ENCODE measurements at regions not wholly inside any gene's neighbourhood (a gene's known extent, or its start where the extent isn't known, plus 50 kb on each side); places are given as distances from the start of the nearest gene placed in this dataset.

DNA sequence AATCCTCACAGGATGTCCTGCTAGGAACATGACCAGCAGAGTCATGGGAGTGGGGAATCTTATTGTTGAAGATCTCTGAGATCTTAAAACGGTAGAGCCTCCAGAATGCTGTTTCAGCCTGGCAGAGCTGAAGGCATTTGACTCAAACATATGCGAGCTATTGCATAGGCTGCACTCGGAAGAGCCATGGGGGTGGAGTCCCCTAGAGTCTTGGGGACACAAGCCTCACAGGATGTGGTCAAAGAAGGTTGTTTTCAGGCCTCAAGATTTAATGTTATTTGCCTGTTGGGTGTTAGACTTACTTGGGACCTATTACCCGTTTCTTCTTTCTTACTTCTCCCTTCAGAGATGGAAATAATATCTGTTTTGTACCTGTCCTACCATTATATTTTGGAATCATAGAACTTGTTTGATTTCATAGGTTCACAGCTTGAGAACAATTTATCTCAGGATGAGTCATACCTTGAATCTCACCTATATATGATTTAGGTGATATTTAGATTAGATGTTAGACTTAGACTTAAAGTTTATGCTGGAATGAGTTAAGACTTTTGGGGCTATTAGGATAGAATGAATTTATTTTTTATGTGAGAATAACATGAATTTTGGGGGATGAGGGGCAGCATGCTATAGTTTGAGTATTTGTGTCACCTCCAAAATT is 172.2 kb upstream of the ATP2B1 start:
- Histone ChIP-seq H3F3A (ENCODE audit: insufficient read depth, low read length) (no peaks in the 10 kb centered on the region), H3K4me3 (ENCODE audit: low read length) (no peak overlapping the region), H3K79me2 (ENCODE audit: low read length) (no peaks in the 10 kb centered on the region), H3K9me3 (replicated peaks; ENCODE audit: insufficient read depth, low read length) (no peaks in the 10 kb centered on the region), H2AFZ (ENCODE audit: low read length) (peak overlapping the region; percentile 3; the same call in 1 of the 2 replicates), H3K27me3 (replicated peaks; ENCODE audit: insufficient read depth, low read length) (no peaks in the 10 kb centered on the region), H3K4me2 (ENCODE audit: low read depth, low read length) (peak overlapping the region; percentile 21; the same call in 1 of the 2 replicates), H3K4me1 (ENCODE audit: low read length) (peaks cover 15% of the 10 kb centered on the region; the same call in 1 of the 2 replicates), H3K9ac (ENCODE audit: low read length) (no peak overlapping the region), H3K27ac (ENCODE audit: low read length) (peak overlapping the region; percentile 18; the same call in 1 of the 2 replicates), H3K36me3 (replicated peaks; ENCODE audit: insufficient read depth, low read length) (no peaks in the 10 kb centered on the region), H3K9me2 (replicated peaks; ENCODE audit: insufficient read depth, low read length) (no peaks in the 10 kb centered on the region), H4K20me1 (ENCODE audit: insufficient read depth, low read length) (no peaks in the 10 kb centered on the region)
- peak; percentile 83 for DNase-seq
- TF ChIP-seq EZH2 (optimal IDR thresholded peaks at IDR 0.05; ENCODE audit: low read depth, low read length) = no peak
- TF ChIP-seq, protein P1, sequence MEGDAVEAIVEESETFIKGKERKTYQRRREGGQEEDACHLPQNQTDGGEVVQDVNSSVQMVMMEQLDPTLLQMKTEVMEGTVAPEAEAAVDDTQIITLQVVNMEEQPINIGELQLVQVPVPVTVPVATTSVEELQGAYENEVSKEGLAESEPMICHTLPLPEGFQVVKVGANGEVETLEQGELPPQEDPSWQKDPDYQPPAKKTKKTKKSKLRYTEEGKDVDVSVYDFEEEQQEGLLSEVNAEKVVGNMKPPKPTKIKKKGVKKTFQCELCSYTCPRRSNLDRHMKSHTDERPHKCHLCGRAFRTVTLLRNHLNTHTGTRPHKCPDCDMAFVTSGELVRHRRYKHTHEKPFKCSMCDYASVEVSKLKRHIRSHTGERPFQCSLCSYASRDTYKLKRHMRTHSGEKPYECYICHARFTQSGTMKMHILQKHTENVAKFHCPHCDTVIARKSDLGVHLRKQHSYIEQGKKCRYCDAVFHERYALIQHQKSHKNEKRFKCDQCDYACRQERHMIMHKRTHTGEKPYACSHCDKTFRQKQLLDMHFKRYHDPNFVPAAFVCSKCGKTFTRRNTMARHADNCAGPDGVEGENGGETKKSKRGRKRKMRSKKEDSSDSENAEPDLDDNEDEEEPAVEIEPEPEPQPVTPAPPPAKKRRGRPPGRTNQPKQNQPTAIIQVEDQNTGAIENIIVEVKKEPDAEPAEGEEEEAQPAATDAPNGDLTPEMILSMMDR (IDR thresholded peaks at IDR 0.05; ENCODE audit: low read length) = no peak
- no peak for TF ChIP-seq EZH2phosphoT487 (IDR thresholded peaks at IDR 0.05; ENCODE audit: low read length)

DNA sequence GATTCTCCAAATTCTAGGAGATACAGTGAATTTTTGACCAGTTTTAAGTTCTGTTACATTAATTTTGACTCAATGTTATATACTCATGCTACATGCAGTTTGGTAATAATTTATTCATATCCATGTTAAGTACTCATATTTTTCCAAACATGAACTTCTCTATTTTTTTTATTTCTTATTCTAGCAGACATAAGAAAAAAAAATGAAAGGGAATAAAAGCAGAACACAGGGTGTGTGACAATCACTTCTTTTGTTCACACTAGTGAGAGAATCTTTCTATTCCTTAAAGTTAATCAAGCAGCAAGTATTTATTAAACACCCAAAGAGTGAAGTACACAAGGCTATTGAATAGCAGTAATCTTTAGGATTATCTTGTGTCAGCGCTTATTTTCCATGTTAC is 171.1 kb upstream of the ATP2B1 start:
- Histone ChIP-seq H2AFZ (ENCODE audit: low read length) (no peak overlapping the region), H3K9ac (ENCODE audit: low read length) (no peak overlapping the region), H3K36me3 (replicated peaks; ENCODE audit: insufficient read depth, low read length) (no peaks in the 10 kb centered on the region), H3K4me1 (ENCODE audit: low read length) (peaks cover 15% of the 10 kb centered on the region; the same call in 1 of the 2 replicates), H4K20me1 (ENCODE audit: insufficient read depth, low read length) (no peaks in the 10 kb centered on the region), H3K79me2 (ENCODE audit: low read length) (no peaks in the 10 kb centered on the region), H3K27ac (ENCODE audit: low read length) (no peak overlapping the region), H3K9me2 (replicated peaks; ENCODE audit: insufficient read depth, low read length) (no peaks in the 10 kb centered on the region), H3K27me3 (replicated peaks; ENCODE audit: insufficient read depth, low read length) (no peaks in the 10 kb centered on the region), H3K4me2 (ENCODE audit: low read depth, low read length) (no peak overlapping the region), H3K4me3 (ENCODE audit: low read length) (no peak overlapping the region), H3K9me3 (replicated peaks; ENCODE audit: insufficient read depth, low read length) (no peaks in the 10 kb centered on the region), H3F3A (ENCODE audit: insufficient read depth, low read length) (no peaks in the 10 kb centered on the region)
- TF ChIP-seq EZH2phosphoT487 (IDR thresholded peaks at IDR 0.05; ENCODE audit: low read length) (no peak), EZH2 (optimal IDR thresholded peaks at IDR 0.05; ENCODE audit: low read depth, low read length) (no peak)
- TF ChIP-seq, protein P1 (IDR thresholded peaks at IDR 0.05; ENCODE audit: low read length) = no peak
- no peak for DNase-seq

DNA sequence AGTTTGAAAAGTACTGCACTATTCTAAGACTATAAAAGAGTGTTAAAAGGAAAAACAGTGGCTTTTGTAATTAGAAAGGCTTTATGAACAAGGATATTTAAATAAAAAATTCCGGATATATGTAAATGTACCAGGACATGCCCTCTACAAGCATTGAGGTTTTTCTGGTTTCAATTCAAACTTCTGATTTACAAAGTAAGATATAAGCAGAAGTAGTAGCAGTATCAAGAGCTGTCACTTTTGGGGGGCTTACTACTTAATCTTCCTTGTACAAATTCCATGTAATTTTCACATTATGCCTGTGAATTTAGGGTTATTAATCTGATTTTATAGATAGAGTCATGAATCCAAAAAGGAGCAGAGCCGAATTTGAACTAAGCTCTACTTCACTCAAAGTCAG is 170.3 kb upstream of the ATP2B1 start:
- DNase-seq = peak; percentile 21
- no peaks in the 10 kb centered on the region for H3K79me2 ChIP-seq (ENCODE audit: low read length)
- no peaks in the 10 kb centered on the region for H3K36me3 ChIP-seq (replicated peaks; ENCODE audit: insufficient read depth, low read length)
- H3K9me3 ChIP-seq (replicated peaks; ENCODE audit: insufficient read depth, low read length) = no peaks in the 10 kb centered on the region
- no peaks in the 10 kb centered on the region for H3K9me2 ChIP-seq (replicated peaks; ENCODE audit: insufficient read depth, low read length)
- H3F3A ChIP-seq (ENCODE audit: insufficient read depth, low read length) = no peaks in the 10 kb centered on the region
- H4K20me1 ChIP-seq (ENCODE audit: insufficient read depth, low read length) = no peaks in the 10 kb centered on the region
- no peak overlapping the region for H2AFZ ChIP-seq (ENCODE audit: low read length)
- H3K4me1 ChIP-seq (ENCODE audit: low read length) = peaks cover 15% of the 10 kb centered on the region; the same call in 1 of the 2 replicates
- H3K27me3 ChIP-seq (replicated peaks; ENCODE audit: insufficient read depth, low read length) = no peaks in the 10 kb centered on the region
- TF ChIP-seq, protein P1 (IDR thresholded peaks at IDR 0.05; ENCODE audit: low read length) = no peak
- no peak for TF ChIP-seq EZH2phosphoT487 (IDR thresholded peaks at IDR 0.05; ENCODE audit: low read length)
- TF ChIP-seq EZH2 (optimal IDR thresholded peaks at IDR 0.05; ENCODE audit: low read depth, low read length) = no peak
- H3K9ac ChIP-seq (ENCODE audit: low read length) = no peak overlapping the region; the same call in 1 of the 2 replicates
- no peak overlapping the region for H3K4me3 ChIP-seq (ENCODE audit: low read length)
- H3K4me2 ChIP-seq (ENCODE audit: low read depth, low read length) = peak overlapping the region; percentile 31; the same call in 1 of the 2 replicates
- H3K27ac ChIP-seq (ENCODE audit: low read length) = no peak overlapping the region
